Ammon's horn (tissue), 1 donor: ENCODE measurements at regions not wholly inside any gene's neighbourhood (a gene's known extent, or its start where the extent isn't known, plus 50 kb on each side); places are given as distances from the start of the nearest gene placed in this dataset.

ENCODE experiments used
- DNase-seq: peaks from one replicate; pipeline ENCODE4 v3.0.0-alpha.2; 2016; ENCODE audit warnings: low spot score

- DNase-seq, result no peak
These were observed 538.8 kb upstream of the ZNF462 start for GRCh38 chr9:106324053-106324585.

- peak; percentile 39 for DNase-seq
These were observed 538.2 kb upstream of the ZNF462 start for GRCh38 chr9:106324591-106325280.

GRCh38 chr9:106326493-106326892, 536.5 kb upstream of the ZNF462 start:
- no peak for DNase-seq

GRCh38 chr9:106333481-106333880, 529.5 kb upstream of the ZNF462 start:
- DNase-seq, result no peak

GRCh38 chr9:106334081-106334480, 528.9 kb upstream of the ZNF462 start:
- DNase-seq, result no peak

- no peak for DNase-seq
These were observed 523.1 kb upstream of the ZNF462 start for GRCh38 chr9:106339882-106340281.

GRCh38 chr9:106350777-106351176, 512.2 kb upstream of the ZNF462 start:
- no peak for DNase-seq

- DNase-seq, result no peak
These were observed 506.0 kb upstream of the ZNF462 start for GRCh38 chr9:106356924-106357323.

GRCh38 chr9:106358331-106358730, 504.6 kb upstream of the ZNF462 start:
- DNase-seq, result no peak

- DNase-seq, result no peak
These were observed 486.3 kb upstream of the ZNF462 start for GRCh38 chr9:106376689-106377088.

GRCh38 chr9:106383072-106383471, 479.9 kb upstream of the ZNF462 start:
- no peak for DNase-seq

GRCh38 chr9:106387965-106388364, 475.0 kb upstream of the ZNF462 start:
- DNase-seq, result no peak

GRCh38 chr9:106393226-106393625, 469.7 kb upstream of the ZNF462 start:
- no peak for DNase-seq

- DNase-seq, result no peak
These were observed 462.8 kb upstream of the ZNF462 start for GRCh38 chr9:106400170-106400569.

GRCh38 chr9:106400950-106401349, 462.0 kb upstream of the ZNF462 start:
- DNase-seq, result no peak

- no peak for DNase-seq
These were observed 459.9 kb upstream of the ZNF462 start for GRCh38 chr9:106403081-106403480.

- no peak for DNase-seq
These were observed 458.8 kb upstream of the ZNF462 start for GRCh38 chr9:106404137-106404536.

GRCh38 chr9:106405871-106406435, 457.0 kb upstream of the ZNF462 start:
- no peak for DNase-seq

GRCh38 chr9:106414042-106414441, 448.9 kb upstream of the ZNF462 start:
- no peak for DNase-seq

- no peak for DNase-seq
These were observed 445.3 kb upstream of the ZNF462 start for GRCh38 chr9:106417685-106418084.

- DNase-seq, result no peak
These were observed 443.1 kb upstream of the ZNF462 start for GRCh38 chr9:106419829-106420228.

- DNase-seq, result no peak
These were observed 442.4 kb upstream of the ZNF462 start for GRCh38 chr9:106420511-106420944.

GRCh38 chr9:106421772-106422171, 441.2 kb upstream of the ZNF462 start:
- no peak for DNase-seq

- DNase-seq, result no peak
These were observed 439.4 kb upstream of the ZNF462 start for GRCh38 chr9:106423575-106423974.
